ENCODE measurements at regions not wholly inside any gene's neighbourhood (a gene's known extent, or its start where the extent isn't known, plus 50 kb on each side); places are given as distances from the start of the nearest gene placed in this dataset.

GRCh38 chr5:13303445-13303844 is 641.0 kb downstream of the DNAH5 start:
- peaks cover 3% of the 10 kb centered on the region for H3K27me3 Mint-ChIP-seq (ENCODE audit: low read depth)
- Histone ChIP-seq H3K4me2 (ENCODE audit: insufficient read depth, insufficient read length, low read length) (no peak overlapping the region), H3K9ac (ENCODE audit: extremely low read depth, insufficient read length, low read length) (no peak overlapping the region), H2BK5ac (ENCODE audit: insufficient read length, low read length) (no peak overlapping the region), H3K18ac (ENCODE audit: insufficient read length, low read depth, low read length) (no peak overlapping the region), H4K91ac (ENCODE audit: insufficient read length, low read depth, low read length) (no peak overlapping the region), H4K5ac (ENCODE audit: insufficient read length, low read depth, low read length) (no peak overlapping the region), H3K9me3 (ENCODE audit: control insufficient read depth, low read depth, low read length) (no peaks in the 10 kb centered on the region), H2AFZ (ENCODE audit: low read length) (no peak overlapping the region), H3K23ac (ENCODE audit: insufficient read length, low read depth, low read length) (no peak overlapping the region), H3K79me1 (ENCODE audit: insufficient read depth, low read depth, low read length, poor library complexity, severe bottlenecking) (no peaks in the 10 kb centered on the region), H3K56ac (ENCODE audit: insufficient read length, low read depth, low read length) (no peak overlapping the region), H3K23me2 (ENCODE audit: insufficient read length, low read depth, low read length, poor library complexity, severe bottlenecking) (no peaks in the 10 kb centered on the region), H3K27me3 (ENCODE audit: insufficient read depth, low read length) (no peaks in the 10 kb centered on the region), H3K4ac (ENCODE audit: low read depth, low read length) (no peak overlapping the region), H3K14ac (ENCODE audit: insufficient read depth, low read length) (no peak overlapping the region), H2BK120ac (ENCODE audit: low read depth, low read length, poor library complexity, severe bottlenecking) (no peak overlapping the region), H2BK15ac (ENCODE audit: low read depth, low read length) (no peak overlapping the region), H3T11ph (ENCODE audit: low read length) (no peak overlapping the region), H4K20me1 (ENCODE audit: control insufficient read depth, insufficient read depth, insufficient read length) (no peaks in the 10 kb centered on the region), H3K4me1 (ENCODE audit: insufficient read depth, low read length) (no peaks in the 10 kb centered on the region), H2BK20ac (ENCODE audit: low read depth, low read length, poor library complexity, severe bottlenecking) (no peak overlapping the region), H3K79me2 (ENCODE audit: insufficient read depth, low read length) (no peaks in the 10 kb centered on the region), H3K27ac (ENCODE audit: insufficient read length, low read depth, low read length) (no peak overlapping the region), H2BK12ac (ENCODE audit: insufficient read length, low read depth, low read length) (no peak overlapping the region), H2AK5ac (ENCODE audit: insufficient read length, low read length) (no peak overlapping the region), H4K8ac (replicated peaks; ENCODE audit: insufficient read length, low read depth, low read length) (no peak overlapping the region)
- H3K4me3 Mint-ChIP-seq = no peak overlapping the region
- no peak for DNase-seq
- H3K27ac Mint-ChIP-seq = no peak overlapping the region
- H3K4me1 Mint-ChIP-seq = no peaks in the 10 kb centered on the region
- no peaks in the 10 kb centered on the region for H3K36me3 Mint-ChIP-seq (ENCODE audit: insufficient read depth in 1 of 3, low read depth in 3 of 3)
- H3K9me3 Mint-ChIP-seq = no peaks in the 10 kb centered on the region
- TF ChIP-seq CTCF (conservative IDR thresholded peaks at IDR 0.05) = no peak
